NCI-H446 treated with DMSO at 0.1 percent for 48 hours (cell line): ENCODE measurements at regions not wholly inside any gene's neighbourhood (a gene's known extent, or its start where the extent isn't known, plus 50 kb on each side); places are given as distances from the start of the nearest gene placed in this dataset.

ENCODE experiments used
- DNase-seq: peaks from one replicate; lab custom pipeline; 2025; lab: John Stamatoyannopoulos, UW

DNA sequence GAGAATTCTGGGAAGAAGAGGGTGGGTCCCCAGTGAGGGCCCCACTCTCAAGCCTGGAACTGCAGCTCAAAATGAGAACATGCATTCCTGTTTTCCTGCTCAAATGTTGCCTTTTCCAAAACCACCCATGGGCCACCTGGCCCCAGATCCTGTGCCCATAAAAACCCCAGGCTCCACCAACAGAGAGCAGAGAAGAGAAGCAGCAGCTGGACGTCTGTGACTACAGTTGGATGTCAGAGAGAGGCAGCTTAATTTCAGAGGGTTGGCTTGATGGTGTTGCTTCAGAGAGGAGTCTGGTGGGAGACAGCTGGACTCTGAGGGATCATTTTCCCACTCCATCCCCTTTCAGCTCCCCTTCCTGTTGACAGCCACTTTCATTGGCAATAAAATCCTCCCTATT, 256.4 kb downstream of the FZD1 start:
- peak; percentile 30 for DNase-seq

DNA sequence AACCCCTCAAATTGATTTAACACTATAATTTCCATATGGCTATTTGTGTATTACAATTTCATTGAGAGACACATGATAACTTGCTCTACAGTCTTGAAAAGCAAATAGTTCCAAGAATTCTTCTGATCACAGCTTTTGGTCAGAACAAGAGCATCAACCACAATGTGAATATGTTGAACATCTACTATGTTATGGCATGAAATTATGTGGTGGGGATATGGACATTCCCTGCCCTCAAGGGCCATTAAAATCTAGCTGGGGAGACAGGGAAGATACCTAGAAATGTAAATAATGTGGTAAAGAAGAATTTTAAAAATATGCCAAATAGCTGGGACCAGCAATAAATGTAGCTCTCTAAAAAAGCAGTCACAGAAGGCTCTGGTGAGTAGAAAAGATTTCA, 262.2 kb downstream of the FZD1 start:
- no peak for DNase-seq

DNA sequence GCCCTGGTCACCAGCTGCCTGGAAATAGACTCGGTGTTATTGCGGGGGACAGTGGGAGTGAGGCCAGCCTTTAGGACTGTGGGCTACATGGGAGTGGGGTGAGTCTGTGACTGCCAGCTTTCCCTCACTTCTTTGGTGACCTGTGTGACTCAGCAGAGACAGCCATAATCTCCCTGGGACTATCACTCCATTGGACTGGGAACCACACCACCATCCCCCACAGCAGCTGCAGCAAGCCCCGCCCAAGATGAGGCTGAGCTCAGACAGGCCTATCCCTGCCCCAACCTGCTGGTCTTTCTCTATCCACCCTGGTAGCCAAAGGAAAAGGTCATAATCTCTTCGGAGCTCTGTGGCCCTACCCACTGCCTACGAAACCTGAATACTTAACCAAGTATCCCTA, 263.2 kb downstream of the FZD1 start:
- no peak for DNase-seq

DNA sequence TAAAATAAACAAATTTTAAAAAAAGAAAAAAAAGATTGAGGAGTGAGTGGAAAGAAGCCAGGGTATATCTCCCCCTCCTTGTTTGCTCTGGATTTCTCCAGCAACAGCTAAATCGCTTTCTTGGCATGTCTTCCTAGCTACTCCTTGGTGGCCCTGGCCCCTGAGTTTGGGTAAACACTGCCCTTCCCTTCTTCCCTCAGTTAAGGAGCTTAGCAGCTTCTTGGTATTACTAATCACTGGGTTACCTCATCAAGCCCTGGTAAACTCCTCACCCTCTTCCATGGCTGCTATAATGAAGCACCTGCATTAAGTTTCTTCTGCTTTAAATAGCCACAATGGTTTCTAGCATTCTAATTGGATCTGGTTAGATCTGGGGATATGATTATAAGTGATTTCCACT, 269.8 kb downstream of the FZD1 start:
- no peak for DNase-seq

DNA sequence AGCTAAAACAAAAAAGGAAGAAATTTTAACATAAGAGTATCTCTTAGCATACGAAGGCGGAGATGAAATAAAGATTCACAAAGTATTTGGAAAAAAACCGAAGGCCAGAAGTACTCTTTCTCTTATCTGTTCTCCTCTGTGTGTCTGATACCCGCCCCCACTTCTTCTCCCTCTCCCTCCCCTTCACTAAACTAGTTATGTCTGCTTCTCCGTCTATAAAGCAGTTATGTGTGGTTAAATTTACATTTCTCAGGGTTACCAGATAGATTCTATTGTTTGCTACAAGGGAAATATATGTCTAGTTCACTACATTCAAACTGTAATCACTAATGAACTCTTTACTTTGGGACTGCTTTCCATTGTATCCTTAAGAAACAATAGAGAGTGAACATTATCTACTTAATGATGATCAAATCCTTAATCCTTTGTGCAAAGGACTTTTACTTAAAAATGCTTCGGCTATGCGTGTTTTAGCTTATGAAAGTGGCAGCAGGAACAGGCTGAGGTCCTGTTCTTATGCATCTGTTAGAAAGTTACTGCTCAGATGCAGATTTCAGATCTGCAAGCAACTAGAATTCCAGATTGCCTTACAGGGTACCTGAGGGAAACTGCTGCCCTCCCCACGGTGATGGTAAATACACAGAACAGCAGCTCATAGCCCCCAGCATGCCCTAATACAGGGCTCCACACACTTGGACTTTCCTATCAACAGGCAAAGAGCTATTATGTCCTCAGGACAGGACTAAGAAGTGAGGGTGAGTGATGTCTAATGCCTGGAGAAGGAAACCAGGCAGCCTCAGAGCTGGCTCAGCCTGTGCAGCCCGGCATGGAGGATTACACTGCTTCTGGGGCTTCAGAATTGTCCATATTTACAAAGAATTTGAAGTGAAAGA, 273.3 kb downstream of the FZD1 start:
- DNase-seq: no peak

DNA sequence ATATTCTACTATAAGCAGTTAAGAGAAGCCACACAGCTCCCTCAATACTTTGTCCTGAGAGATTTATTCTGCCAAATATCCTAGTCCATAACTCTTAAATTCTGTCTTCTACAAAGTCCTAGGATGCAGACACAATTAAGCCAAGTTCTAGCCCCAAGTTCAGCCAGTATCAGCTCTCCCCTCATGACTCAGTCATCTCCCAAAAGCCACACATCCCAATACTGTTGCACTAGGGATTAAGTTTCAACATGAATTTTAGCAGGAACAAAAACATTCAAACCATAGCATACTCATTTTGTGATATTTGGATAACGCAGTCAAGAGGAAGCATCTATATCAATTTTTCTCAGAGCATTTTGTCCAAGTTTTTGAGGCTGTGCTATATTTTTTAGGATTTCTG, 277.4 kb downstream of the FZD1 start:
- no peak for DNase-seq

DNA sequence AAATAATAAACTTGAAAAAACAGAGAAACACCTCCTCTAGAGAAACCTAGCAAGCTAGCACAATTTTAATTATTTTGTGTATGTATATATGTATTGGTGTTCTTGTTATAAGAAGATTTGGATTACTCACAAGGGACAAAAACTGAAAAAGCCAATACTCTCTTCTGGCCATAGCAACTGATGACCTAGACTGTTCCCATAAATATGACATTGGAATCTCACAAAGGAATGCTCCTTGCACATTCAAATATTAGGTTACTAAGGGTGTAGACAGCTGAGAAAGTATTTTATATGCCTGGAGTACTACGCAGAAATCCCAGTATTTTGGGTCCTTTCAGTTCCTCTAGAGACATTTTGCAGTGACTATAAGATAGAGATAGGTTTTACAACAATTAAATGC, 279.4 kb downstream of the FZD1 start:
- no peak for DNase-seq

DNA sequence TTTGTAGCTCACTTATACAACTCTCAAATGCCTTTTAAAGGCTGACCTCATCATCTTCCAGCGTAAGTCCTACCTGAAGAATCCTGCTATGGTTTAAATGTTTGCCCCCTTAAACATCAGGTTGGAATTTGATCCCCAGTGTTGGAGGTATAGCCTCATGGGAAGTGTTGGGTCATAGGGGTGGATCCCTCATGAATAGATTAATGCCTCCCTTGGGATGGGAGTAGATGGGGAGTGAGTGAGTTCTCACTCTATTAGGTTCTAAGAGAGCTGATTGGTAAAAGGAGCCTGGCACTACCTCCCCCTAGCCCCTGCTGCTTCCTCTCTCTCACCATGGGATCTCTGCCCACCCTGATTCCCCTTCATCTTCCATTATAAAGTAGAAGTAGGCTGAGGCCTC, 285.6 kb downstream of the FZD1 start:
- no peak for DNase-seq

DNA sequence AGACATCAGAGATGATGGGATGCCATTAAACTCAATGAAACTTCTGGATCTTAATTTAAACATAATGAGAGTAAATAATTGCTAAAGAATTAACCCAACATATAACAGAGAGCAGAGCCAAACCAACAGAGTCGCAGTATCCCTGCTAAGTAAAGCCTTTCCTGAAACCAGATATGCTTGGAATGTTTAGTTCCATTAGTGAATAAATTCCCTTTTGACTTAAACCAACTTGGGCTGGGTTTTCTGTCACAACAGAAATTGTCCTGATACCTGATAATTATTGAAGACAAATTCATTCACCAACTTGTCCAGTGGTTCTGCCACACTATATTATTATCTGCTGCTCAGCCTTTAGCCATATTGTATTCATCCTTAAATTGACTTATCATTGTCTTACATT, 286.7 kb downstream of the FZD1 start:
- no peak for DNase-seq

DNA sequence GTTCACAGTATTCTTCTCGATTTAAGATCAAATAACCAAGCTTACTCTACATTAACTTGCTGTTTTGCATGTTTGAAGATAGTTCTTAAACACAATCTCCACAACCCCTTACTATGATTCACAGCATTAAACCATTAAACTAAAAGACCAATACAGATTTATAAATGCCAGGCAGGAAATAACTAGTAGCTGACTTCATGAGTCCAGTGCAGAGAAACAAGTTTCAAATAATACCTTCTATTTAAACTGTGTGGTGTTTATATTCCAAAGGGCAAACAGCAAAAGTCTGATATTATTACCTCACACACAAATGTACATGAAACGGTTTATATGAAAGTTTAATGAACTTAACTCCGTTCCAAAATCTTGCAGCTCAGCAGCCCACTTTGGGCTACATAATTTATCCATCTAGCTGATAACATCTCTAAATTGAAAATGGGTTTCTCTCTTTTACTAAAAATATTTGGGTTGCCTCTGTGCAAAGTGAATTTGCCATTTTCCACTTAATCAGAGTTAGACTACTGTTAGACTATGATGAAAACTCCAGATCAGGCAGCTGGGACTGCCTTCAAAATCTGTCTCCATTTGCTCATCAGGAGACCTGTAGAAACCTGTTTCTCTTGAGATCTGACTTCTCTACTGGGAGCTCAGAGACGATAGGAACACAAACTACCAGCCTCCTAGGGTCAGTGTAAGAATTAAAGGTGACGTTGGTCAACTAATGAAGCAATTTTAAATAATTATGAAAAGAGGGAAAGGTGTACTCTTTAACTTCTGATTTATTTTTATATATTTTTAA, 287.3 kb downstream of the FZD1 start:
- no peak for DNase-seq

DNA sequence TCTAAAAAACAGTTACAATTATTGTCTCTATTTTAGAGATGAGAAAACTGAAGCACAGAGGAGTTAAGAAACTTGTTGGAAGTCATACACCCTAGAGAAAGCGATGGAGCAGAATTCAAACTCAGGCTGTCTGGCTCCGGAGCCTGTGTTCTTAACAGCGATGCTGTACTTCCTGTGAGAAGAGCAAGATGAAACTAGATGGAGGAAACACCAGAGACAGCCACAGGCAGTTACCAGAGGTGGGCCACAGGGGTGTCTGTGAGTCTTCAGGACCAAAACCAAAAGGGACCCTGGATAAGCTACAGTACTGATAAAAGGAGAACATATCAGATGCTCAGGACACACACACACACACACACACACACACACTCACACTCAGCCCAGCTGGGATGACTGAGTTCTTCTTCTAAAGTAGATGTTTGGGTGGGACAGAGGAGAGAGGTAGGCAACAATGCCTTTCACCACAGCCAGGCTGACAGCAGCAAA, 289.2 kb downstream of the FZD1 start:
- DNase-seq: no peak

DNA sequence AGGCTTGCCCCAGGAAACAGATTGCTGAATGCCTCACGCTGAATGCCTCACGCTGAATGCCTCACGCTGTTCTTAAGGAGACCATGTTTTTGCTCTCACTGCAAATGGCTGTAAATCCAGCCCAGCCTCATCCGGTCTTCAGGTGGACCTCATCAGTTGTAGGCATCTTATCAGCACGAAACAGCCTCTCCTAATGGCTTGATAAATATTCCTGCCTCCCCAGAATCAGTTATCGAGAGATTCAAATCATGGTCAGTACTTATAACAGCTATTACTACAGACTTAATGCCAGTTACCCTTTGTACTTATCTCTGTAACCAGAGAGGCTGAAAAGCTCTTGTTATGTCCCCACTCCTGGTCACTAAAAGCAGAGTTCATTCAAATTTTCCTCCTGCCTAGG, 290.6 kb downstream of the FZD1 start:
- no peak for DNase-seq

DNA sequence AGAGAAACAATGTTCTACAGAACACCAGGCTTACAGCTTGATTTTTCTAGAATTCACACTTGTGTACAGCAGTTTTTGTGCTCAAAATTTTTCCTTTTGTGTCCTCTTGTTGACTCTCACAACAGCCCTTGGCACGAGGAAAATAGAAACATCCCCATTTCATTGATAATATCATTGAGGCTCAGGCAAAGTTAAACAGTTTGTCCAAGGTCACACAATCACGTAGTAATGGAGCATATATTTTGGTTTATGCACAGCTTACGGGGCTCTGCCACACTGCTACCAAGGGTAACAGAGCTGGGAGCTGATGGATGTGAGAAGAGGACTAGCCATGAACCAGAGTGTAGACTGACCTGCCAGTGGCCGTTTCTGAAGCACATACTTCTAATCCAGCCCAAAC, 292.0 kb downstream of the FZD1 start:
- DNase-seq: no peak

DNA sequence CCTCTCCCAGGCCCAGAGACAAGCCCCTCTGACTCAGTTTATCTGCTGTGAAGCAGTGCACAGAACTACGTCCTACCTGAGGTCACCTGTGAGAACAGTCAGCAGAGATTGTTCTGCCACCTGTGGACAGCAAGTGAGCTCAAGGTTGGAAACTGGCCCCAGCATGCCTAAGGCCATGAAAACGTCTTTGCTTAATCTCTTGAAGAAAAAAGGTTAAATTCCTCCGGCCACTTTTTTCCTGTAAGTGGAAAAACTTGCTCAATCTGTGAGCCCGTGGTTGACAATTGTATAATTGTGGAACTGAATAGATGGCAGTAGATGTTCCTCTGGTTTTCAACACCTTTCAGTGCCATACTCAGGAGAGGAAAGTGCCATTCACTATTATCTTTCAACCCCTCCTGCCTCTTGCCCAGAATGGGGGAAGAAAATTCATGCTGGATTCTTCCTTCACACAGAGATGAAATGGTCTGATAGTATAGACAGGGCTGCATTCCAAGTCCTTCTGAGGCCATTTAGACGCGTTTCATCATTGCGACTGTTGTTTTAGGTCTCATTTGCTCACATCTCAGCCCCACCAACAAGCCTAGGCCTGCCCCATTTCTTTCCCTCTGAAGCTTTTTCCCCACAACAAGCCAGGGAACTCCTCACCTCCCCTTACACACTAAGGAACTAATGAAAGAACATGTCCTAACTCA, 292.9 kb downstream of the FZD1 start:
- DNase-seq: no peak

DNA sequence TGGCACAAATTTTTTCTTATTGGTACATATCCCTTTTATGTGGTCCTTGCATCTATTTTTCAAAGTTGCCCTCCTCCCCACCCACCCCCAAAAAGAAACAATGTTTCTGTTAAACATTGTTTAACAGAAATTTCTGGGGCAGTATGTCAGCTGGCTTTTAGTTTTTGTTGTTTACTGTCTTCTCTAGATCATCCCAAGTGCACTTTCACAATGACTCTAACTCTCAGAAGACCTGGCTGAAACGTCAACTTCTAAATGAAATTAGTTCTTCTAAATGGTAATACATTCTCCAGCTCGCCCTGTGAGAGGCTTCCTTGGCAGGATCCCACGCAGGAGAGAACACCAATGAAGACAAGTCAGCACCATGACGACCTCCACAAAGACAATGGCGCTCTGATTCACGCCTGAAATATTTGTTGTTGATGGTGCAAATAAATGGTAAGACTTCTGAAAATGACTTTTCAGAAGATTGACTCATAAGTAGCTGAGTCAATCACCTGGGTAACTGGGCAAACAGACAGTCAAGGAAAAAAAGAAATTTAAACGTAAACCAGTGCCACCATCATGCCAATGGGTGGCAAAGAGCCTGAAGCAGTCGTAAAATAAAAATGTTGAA, 293.7 kb downstream of the FZD1 start:
- DNase-seq: no peak

DNA sequence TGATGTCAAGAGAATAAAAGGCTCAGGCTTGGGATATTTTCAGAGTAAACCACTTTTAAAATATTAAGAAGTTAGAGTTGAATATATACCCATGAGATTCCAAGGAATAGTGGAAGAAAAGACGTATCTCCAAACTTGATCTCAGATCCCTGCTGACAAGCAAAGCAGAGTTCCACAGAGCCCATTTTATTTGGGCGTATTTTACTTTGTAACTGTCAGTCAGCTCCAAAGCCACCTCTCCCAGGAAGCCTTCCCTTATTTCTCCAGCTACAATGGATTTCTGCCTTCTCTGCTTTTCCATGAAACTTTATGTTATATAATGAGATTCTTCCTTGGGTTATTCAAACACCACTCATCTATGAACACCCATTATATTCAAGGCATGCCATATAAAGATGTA, 295.7 kb downstream of the FZD1 start:
- no peak for DNase-seq

DNA sequence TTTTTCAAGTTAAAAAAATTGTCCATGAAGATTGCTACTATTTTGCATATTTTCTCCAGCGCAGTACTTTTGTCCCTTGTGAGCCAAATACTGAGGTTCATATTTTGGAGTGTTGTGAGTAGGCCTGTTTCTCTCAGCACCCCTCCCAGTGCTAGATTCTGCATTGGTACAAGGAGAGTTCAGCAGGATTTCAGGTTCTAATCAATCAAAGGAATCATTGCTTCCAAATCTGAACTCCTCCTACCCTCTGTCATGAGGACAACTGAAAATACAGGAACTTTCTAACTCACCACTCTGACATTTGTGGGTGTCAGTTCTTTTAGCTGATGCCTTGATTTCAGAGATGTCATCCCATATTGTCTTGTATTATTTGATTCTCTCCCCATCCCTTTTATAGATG, 299.9 kb downstream of the FZD1 start:
- no peak for DNase-seq

DNA sequence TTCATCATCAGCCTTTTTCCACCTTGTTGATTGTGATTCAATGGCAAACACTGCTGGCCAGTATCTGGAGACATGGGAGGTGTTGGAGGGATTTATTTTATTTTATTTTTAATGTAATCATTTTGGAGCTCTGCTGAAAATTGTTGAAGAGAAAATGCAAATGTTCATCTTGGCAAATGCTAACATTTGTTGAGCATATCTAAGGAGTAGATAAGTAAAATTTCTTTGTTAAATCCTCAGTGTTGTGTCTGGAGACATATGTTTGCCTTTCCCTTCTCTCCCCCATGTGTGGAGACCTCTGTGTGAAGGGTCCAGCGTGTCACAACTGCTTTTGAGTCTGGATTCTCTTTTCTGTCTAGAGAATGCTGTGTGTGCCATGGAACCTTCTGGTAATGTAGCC, 300.3 kb downstream of the FZD1 start:
- no peak for DNase-seq

DNA sequence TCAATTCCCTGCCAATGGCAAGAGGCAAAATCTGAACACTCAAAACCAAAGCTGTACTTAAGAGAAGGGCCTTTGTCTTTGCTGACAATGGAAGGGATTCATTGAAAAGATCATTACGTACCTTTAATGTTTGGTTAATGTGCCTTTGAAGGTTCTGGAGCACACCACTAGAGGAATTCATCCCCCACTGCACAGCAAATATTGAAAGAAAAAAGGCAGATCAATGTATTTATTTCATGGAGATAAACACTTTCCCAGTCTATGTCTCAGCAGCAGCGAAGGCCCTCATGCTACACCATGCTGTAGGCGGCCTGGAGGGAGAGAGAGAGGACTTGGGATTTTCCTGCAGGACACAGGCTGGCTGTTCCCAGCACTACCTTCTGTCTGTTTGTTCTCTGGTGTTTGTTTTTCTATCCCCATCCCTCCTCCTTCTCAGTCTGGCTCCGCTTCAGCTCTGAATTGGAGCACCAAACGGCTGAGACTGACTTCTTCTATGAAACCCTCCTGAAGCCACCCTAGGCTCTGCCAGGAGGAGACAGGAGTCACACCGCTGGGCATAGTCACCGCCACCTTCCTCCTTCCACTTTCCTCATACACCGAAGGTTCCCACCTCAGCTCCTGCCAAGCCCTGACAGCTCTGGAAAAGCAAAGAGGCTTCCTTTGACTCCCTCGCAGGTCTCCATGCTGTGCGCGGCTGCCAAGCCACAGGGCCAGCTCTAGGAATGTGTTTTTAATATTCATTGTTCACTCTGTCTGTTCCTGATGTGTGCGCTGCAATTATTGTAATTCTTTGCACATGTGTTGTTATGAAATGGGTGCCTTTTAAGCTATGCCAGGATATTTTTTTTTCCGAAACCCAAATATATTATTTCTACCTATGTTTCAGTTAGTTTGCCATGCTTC, 301.5 kb downstream of the FZD1 start:
- peak; percentile 57 for DNase-seq

DNA sequence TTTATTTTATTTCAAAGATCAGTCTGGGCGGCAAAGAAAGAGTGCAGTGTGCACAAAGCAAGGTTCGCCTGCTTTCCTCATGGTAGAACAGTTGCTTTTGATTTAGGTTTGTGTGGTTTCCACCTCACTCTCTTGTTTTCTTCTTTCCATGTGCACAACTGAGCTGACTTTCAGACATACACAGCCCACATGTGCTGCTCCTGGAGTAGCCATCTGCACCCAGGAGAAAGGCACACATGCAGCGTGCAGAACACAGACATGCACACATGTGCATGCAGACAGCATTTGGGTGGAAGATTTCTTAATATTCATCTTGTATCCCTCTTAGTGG, 302.1 kb downstream of the FZD1 start:
- no peak for DNase-seq
